ENCODE measurements at regions not wholly inside any gene's neighbourhood (a gene's known extent, or its start where the extent isn't known, plus 50 kb on each side); places are given as distances from the start of the nearest gene placed in this dataset.

- DNase-seq (no peak), ATAC-seq (no peak)
- Histone ChIP-seq H3K9me3 (no peaks in the 10 kb centered on the region), H3K27me3 (peaks cover 0 to 68% (median 0%) of the 10 kb centered on the region in 7 donors), H3K4me1 (no peaks in the 10 kb centered on the region), H3K27ac (no peak overlapping the region), H3K36me3 (no peaks in the 10 kb centered on the region), H3K4me3 (no peak overlapping the region)
- TF ChIP-seq, protein P1, sequence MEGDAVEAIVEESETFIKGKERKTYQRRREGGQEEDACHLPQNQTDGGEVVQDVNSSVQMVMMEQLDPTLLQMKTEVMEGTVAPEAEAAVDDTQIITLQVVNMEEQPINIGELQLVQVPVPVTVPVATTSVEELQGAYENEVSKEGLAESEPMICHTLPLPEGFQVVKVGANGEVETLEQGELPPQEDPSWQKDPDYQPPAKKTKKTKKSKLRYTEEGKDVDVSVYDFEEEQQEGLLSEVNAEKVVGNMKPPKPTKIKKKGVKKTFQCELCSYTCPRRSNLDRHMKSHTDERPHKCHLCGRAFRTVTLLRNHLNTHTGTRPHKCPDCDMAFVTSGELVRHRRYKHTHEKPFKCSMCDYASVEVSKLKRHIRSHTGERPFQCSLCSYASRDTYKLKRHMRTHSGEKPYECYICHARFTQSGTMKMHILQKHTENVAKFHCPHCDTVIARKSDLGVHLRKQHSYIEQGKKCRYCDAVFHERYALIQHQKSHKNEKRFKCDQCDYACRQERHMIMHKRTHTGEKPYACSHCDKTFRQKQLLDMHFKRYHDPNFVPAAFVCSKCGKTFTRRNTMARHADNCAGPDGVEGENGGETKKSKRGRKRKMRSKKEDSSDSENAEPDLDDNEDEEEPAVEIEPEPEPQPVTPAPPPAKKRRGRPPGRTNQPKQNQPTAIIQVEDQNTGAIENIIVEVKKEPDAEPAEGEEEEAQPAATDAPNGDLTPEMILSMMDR (IDR thresholded peaks at IDR 0.05), result no peak
- intact Hi-C loops (cut with DNase I), result no loop called here
- WGBS, 2 donors, result 65 to 74% methylated on average over 5 of the region's 5 CpGs
Measured at GRCh38 chrX:40504801-40505605, 75.8 kb upstream of the ATP6AP2 start.

DNA sequence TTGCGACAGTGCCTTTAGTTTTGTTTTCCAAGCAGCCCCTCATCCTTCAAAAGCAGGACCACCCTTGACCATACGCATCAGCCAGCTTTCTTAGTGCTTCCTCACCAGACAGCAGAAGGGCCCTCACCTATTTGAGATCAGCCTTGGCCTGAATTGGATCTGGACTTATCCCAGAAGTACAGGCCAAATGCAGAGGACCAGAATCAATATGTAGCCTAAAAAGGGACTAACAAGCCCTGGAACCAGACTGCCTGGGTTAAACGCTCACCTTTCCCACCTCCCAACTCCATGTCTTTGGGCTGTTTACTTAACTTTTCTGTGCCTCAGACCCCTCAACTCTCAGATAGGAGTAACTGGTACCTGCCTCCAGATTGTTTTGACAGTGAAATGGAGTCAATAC lies 77.7 kb upstream of the ATP6AP2 start:
- no peak overlapping the region for H3K27ac ChIP-seq
- H3K27me3 ChIP-seq, result peaks cover 0 to 52% (median 0%) of the 10 kb centered on the region in 7 donors
- no peak for ATAC-seq
- TF ChIP-seq, protein P1 (IDR thresholded peaks at IDR 0.05), result no peak
- H3K4me3 ChIP-seq, result no peak overlapping the region
- H3K4me1 ChIP-seq, result no peaks in the 10 kb centered on the region
- DNase-seq, result no peak
- WGBS, 2 donors, result 92 to 98% methylated on average over 3 of the region's 3 CpGs
- intact Hi-C loops (cut with DNase I), result no loop called here
- no peaks in the 10 kb centered on the region for H3K36me3 ChIP-seq
- no peaks in the 10 kb centered on the region for H3K9me3 ChIP-seq

GRCh38 chrX:40502688-40503087 lies 78.1 kb upstream of the ATP6AP2 start:
- H3K27me3 ChIP-seq, result peaks cover 0 to 52% (median 0%) of the 10 kb centered on the region in 7 donors
- DNase-seq, result no peak
- TF ChIP-seq, protein P1 (IDR thresholded peaks at IDR 0.05), result no peak
- H3K36me3 ChIP-seq, result no peaks in the 10 kb centered on the region
- no peaks in the 10 kb centered on the region for H3K4me1 ChIP-seq
- ATAC-seq, result no peak
- no peak overlapping the region for H3K27ac ChIP-seq
- intact Hi-C loops (cut with DNase I), result no loop called here
- H3K4me3 ChIP-seq, result no peak overlapping the region
- H3K9me3 ChIP-seq, result no peaks in the 10 kb centered on the region

GRCh38 chrX:40501164-40501855 lies 79.5 kb upstream of the ATP6AP2 start:
- H3K27me3 ChIP-seq, result peaks cover 0 to 51% (median 0%) of the 10 kb centered on the region in 7 donors
- H3K27ac ChIP-seq, result no peak overlapping the region
- H3K36me3 ChIP-seq, result no peaks in the 10 kb centered on the region
- ATAC-seq (no peak), DNase-seq (no peak)
- WGBS, 2 donors, result 84 to 86% methylated on average over 11 of the region's 11 CpGs
- TF ChIP-seq, protein P1 (IDR thresholded peaks at IDR 0.05), result no peak
- no peaks in the 10 kb centered on the region for H3K9me3 ChIP-seq
- H3K4me3 ChIP-seq, result no peak overlapping the region
- no peaks in the 10 kb centered on the region for H3K4me1 ChIP-seq
- intact Hi-C loops (cut with DNase I), result no loop called here
